HEK293 (cell line): ENCODE measurements at regions not wholly inside any gene's neighbourhood (a gene's known extent, or its start where the extent isn't known, plus 50 kb on each side); places are given as distances from the start of the nearest gene placed in this dataset.

Source experiments
- CTCF ChIP-seq: fragments of 450-650 bp; formaldehyde crosslinking; IDR thresholded peaks from 2 replicates; pipeline ENCODE4 v1.5.1; 2016; ENCODE audit warnings: missing biosample characterization, missing genetic modification characterization
- MZF1 ChIP-seq: fragments of 450-650 bp; formaldehyde crosslinking; IDR thresholded peaks from 2 replicates; pipeline ENCODE4 v1.5.1; 2017; ENCODE audit warnings: missing biosample characterization, missing genetic modification characterization, borderline replicate concordance
- ZNF692 ChIP-seq: fragments of 450-650 bp; formaldehyde crosslinking; IDR thresholded peaks from 2 replicates; pipeline ENCODE4 v1.5.1; 2016; ENCODE audit warnings: missing biosample characterization, missing genetic modification characterization

GRCh38 chr16:79758615-79759346, 158.2 kb upstream of the MAF start:
- TF ChIP-seq MZF1 (tag by site-specific recombination) (no peak), ZNF692 (tag by site-specific recombination) (no peak), CTCF (tag by site-specific recombination) (no peak)
